GM23338 (cell line): ENCODE measurements at regions not wholly inside any gene's neighbourhood (a gene's known extent, or its start where the extent isn't known, plus 50 kb on each side); places are given as distances from the start of the nearest gene placed in this dataset.

Experiments used
- ATAC-seq: fragments of 200-7000 bp; cut with Tn5 transposase; 3 replicates; pipeline ENCODE4 v1.9.1; 2020
- DNase-seq: peaks from one replicate; pipeline ENCODE4 v3.0.0-alpha.2; 2015; ENCODE audit warnings: low spot score
- H2AFZ ChIP-seq: fragments of 200-600 bp; sonication (generic); 2 replicates; pipeline ENCODE4 v1.8.0; 2016; ENCODE audit warnings: antibody characterized with exemption, mild to moderate bottlenecking, moderate library complexity
- H3F3A ChIP-seq: fragments of 200-600 bp; sonication (generic); replicated peaks from 2 replicates; pipeline ENCODE4 v1.8.0; 2017; ENCODE audit warnings: antibody characterized with exemption, mixed run types, low read depth
- H3K27ac ChIP-seq: fragments of 200-600 bp; sonication (generic); 2 replicates; pipeline ENCODE4 v1.6.1; 2016; ENCODE audit warnings: low read depth
- H3K27me3 ChIP-seq: fragments of 200-600 bp; sonication (generic); 2 replicates; pipeline ENCODE4 v1.8.0; 2016; ENCODE audit warnings: mild to moderate bottlenecking, mixed run types, moderate library complexity; ENCODE audit not compliant: insufficient read depth
- H3K36me3 ChIP-seq: fragments of 200-600 bp; sonication (generic); 2 replicates; pipeline ENCODE4 v1.8.0; 2016; ENCODE audit warnings: mild to moderate bottlenecking; ENCODE audit not compliant: insufficient read depth
- H3K4me1 ChIP-seq: fragments of 200-600 bp; sonication (generic); 2 replicates; pipeline ENCODE4 v1.8.0; 2016; ENCODE audit warnings: mild to moderate bottlenecking, moderate library complexity; ENCODE audit not compliant: insufficient read depth
- H3K4me2 ChIP-seq: fragments of 200-600 bp; sonication (generic); 2 replicates; pipeline ENCODE4 v1.7.1; 2017; ENCODE audit warnings: mixed run types
- H3K4me3 ChIP-seq: fragments of 200-600 bp; sonication (generic); 2 replicates; pipeline ENCODE4 v1.6.1; 2016; ENCODE audit warnings: mixed run types
- H3K79me2 ChIP-seq: fragments of 200-600 bp; sonication (generic); replicated peaks from 2 replicates; pipeline ENCODE4 v1.8.0; 2017; ENCODE audit warnings: mild to moderate bottlenecking; ENCODE audit not compliant: insufficient read depth
- H3K9me2 ChIP-seq: fragments of 200-600 bp; sonication (generic); 2 replicates; pipeline ENCODE4 v1.8.0; 2017; ENCODE audit not compliant: insufficient read depth
- H4K20me1 ChIP-seq: fragments of 200-600 bp; sonication (generic); replicated peaks from 2 replicates; pipeline ENCODE4 v1.8.0; 2017; ENCODE audit warnings: mild to moderate bottlenecking; ENCODE audit not compliant: insufficient read depth
- H3K27ac Mint-ChIP-seq: 2 replicates; pipeline ENCODE4 v1.8.0; 2020; ENCODE audit warnings: inconsistent platforms, mild to moderate bottlenecking, moderate library complexity, mixed read lengths
- H3K27me3 Mint-ChIP-seq: 3 replicates; pipeline ENCODE4 v1.8.0; 2022; ENCODE audit warnings: low read depth, mild to moderate bottlenecking, moderate library complexity, mixed read lengths, inconsistent platforms; ENCODE audit not compliant: insufficient read depth, poor library complexity
- H3K36me3 Mint-ChIP-seq: 3 replicates; pipeline ENCODE4 v1.8.0; 2021; ENCODE audit warnings: low read depth, mild to moderate bottlenecking, inconsistent platforms, moderate library complexity, mixed read lengths
- H3K4me1 Mint-ChIP-seq: 3 replicates; pipeline ENCODE4 v1.8.0; 2020; ENCODE audit warnings: mild to moderate bottlenecking, inconsistent platforms, mixed read lengths
- H3K4me3 Mint-ChIP-seq: 3 replicates; pipeline ENCODE4 v1.8.0; 2021; ENCODE audit warnings: moderate library complexity, mild to moderate bottlenecking, inconsistent platforms, mixed read lengths
- H3K9me3 Mint-ChIP-seq: 3 replicates; pipeline ENCODE4 v1.8.0; 2020; ENCODE audit warnings: moderate library complexity, mild to moderate bottlenecking, inconsistent platforms, mixed read lengths
- CREB1 ChIP-seq: fragments of 250-450 bp; sonication (Bioruptor Pico); IDR thresholded peaks from 2 replicates; pipeline ENCODE4 v1.5.0; 2020; ENCODE audit warnings: low read depth, mild to moderate bottlenecking, moderate library complexity
- CTCF ChIP-seq, 2 experiments: fragments of 200-600 bp in 1 of 2; sonication (generic) in 1 of 2; conservative IDR thresholded peaks; 2 replicates each; pipeline versions ENCODE4 v1.5.1 to v1.6.1; 2016 to 2017; ENCODE audit warnings: antibody characterized with exemption in 2 of 2, low read depth in 2 of 2, mild to moderate bottlenecking in 2 of 2, moderate library complexity in 1 of 2
- ETS1 ChIP-seq: IDR thresholded peaks from 2 replicates; pipeline ENCODE4 v1.6.1; 2016; ENCODE audit warnings: antibody characterized with exemption
- EZH2 ChIP-seq: fragments of 200-600 bp; sonication (generic); IDR thresholded peaks from one replicate; pipeline ENCODE4 v1.8.0; 2017; ENCODE audit warnings: antibody characterized with exemption, mild to moderate bottlenecking, low read depth; ENCODE audit not compliant: unreplicated experiment
- EZH2phosphoT487 ChIP-seq: fragments of 200-600 bp; sonication (generic); IDR thresholded peaks from one replicate; pipeline ENCODE4 v1.8.1; 2018; ENCODE audit warnings: antibody characterized with exemption; ENCODE audit not compliant: unreplicated experiment
- JUNB ChIP-seq: IDR thresholded peaks from one replicate; pipeline ENCODE4 v1.6.1; 2016; ENCODE audit warnings: antibody characterized with exemption; ENCODE audit not compliant: unreplicated experiment
- NANOG ChIP-seq: IDR thresholded peaks from 2 replicates; pipeline ENCODE4 v1.6.1; 2016; ENCODE audit warnings: antibody characterized with exemption, borderline replicate concordance
- POLR2AphosphoS5 ChIP-seq: IDR thresholded peaks from 2 replicates; pipeline ENCODE4 v1.6.1; 2016; ENCODE audit warnings: antibody characterized with exemption, low read depth
- REST ChIP-seq: IDR thresholded peaks from one replicate; pipeline ENCODE4 v1.6.1; 2018; ENCODE audit warnings: antibody characterized with exemption; ENCODE audit not compliant: unreplicated experiment
- STAT1 ChIP-seq: IDR thresholded peaks from one replicate; pipeline ENCODE4 v1.6.1; 2016; ENCODE audit warnings: antibody characterized with exemption; ENCODE audit not compliant: unreplicated experiment
- ZNF114 ChIP-seq: fragments of 250-450 bp; sonication (Bioruptor Pico); IDR thresholded peaks from 2 replicates; pipeline ENCODE4 v1.5.0; 2020; ENCODE audit warnings: mild to moderate bottlenecking, moderate library complexity
- ZNF331 ChIP-seq: fragments of 250-450 bp; sonication (Bioruptor Pico); IDR thresholded peaks from 2 replicates; pipeline ENCODE4 v1.5.0; 2020; ENCODE audit warnings: low read depth, mild to moderate bottlenecking, moderate library complexity
- ZNF462 ChIP-seq: fragments of 250-450 bp; sonication (Bioruptor Pico); IDR thresholded peaks from 2 replicates; pipeline ENCODE4 v1.5.0; 2020; ENCODE audit warnings: mild to moderate bottlenecking, moderate library complexity

- Histone ChIP-seq H3K27ac (no peak overlapping the region), H3K4me3 (no peak overlapping the region), H3K9me2 (no peaks in the 10 kb centered on the region), H3K27me3 (no peaks in the 10 kb centered on the region), H3K4me1 (peaks cover 13% of the 10 kb centered on the region), H4K20me1 (no peaks in the 10 kb centered on the region), H3K4me2 (no peak overlapping the region), H2AFZ (no peak overlapping the region), H3F3A (no peaks in the 10 kb centered on the region), H3K79me2 (no peaks in the 10 kb centered on the region), H3K36me3 (no peaks in the 10 kb centered on the region)
- no peaks in the 10 kb centered on the region for H3K27me3 Mint-ChIP-seq
- DNase-seq (no peak), ATAC-seq (no peak)
- H3K9me3 Mint-ChIP-seq = 0 out of 3 replicates have a peak, but pooled peaks cover 2% of the 10 kb centered on the region
- no peak overlapping the region for H3K4me3 Mint-ChIP-seq
- peaks cover 7% of the 10 kb centered on the region for H3K4me1 Mint-ChIP-seq
- no peak overlapping the region for H3K27ac Mint-ChIP-seq
- TF ChIP-seq REST (no peak), ZNF331 (CRISPR knock-in tag) (no peak), CREB1 (CRISPR knock-in tag) (no peak), POLR2AphosphoS5 (no peak), ZNF462 (no peak), CTCF (conservative IDR thresholded peaks at IDR 0.05; ENCODE audit: low read depth in 2 of 2) (no peak), JUNB (no peak), ZNF114 (CRISPR knock-in tag) (no peak), ETS1 (no peak), NANOG (no peak), STAT1 (no peak), EZH2 (no peak), EZH2phosphoT487 (no peak)
- no peaks in the 10 kb centered on the region for H3K36me3 Mint-ChIP-seq
These were observed 190.9 kb downstream of the FAT4 start for GRCh38 chr4:125505621-125506020.
